ENCODE measurements at regions not wholly inside any gene's neighbourhood (a gene's known extent, or its start where the extent isn't known, plus 50 kb on each side); places are given as distances from the start of the nearest gene placed in this dataset.

DNA sequence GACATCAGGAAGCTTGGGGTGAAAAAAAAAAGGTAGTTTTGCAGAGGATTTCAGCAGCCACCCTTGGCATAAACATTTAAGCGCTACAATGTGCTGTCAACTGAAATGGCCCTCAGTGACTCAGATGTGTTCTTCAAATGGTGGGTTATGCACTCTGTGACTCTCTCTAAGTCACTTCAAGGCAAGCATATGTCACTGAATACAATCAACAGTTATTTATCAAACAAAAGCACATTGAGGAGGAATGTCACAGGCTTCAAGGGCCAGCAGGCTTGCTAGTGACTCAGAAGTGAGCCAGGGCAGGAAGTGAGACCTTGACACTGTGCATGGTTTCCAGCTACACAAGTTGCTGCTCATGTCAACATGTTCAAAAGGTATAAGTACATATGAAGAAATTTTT lies 523.7 kb upstream of the HTR2A start:
- intact Hi-C loops (cut with micrococcal nuclease) = no loop called here
- H3K4me3 Mint-ChIP-seq = no peak overlapping the region
- H3K36me3 Mint-ChIP-seq (ENCODE audit: low read depth) = no peaks in the 10 kb centered on the region
- no peaks in the 10 kb centered on the region for H3K9me3 Mint-ChIP-seq
- no peaks in the 10 kb centered on the region for H3K27me3 Mint-ChIP-seq
- ATAC-seq (no peak), DNase-seq (no peak)
- ChIA-PET POLR2A (no interaction called here), CTCF (no interaction called here)
- TF ChIP-seq, protein P1, sequence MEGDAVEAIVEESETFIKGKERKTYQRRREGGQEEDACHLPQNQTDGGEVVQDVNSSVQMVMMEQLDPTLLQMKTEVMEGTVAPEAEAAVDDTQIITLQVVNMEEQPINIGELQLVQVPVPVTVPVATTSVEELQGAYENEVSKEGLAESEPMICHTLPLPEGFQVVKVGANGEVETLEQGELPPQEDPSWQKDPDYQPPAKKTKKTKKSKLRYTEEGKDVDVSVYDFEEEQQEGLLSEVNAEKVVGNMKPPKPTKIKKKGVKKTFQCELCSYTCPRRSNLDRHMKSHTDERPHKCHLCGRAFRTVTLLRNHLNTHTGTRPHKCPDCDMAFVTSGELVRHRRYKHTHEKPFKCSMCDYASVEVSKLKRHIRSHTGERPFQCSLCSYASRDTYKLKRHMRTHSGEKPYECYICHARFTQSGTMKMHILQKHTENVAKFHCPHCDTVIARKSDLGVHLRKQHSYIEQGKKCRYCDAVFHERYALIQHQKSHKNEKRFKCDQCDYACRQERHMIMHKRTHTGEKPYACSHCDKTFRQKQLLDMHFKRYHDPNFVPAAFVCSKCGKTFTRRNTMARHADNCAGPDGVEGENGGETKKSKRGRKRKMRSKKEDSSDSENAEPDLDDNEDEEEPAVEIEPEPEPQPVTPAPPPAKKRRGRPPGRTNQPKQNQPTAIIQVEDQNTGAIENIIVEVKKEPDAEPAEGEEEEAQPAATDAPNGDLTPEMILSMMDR (IDR thresholded peaks at IDR 0.05) = no peak
- H3K27ac Mint-ChIP-seq = no peak overlapping the region
- H3K4me1 Mint-ChIP-seq (ENCODE audit: low read depth) = no peaks in the 10 kb centered on the region

DNA sequence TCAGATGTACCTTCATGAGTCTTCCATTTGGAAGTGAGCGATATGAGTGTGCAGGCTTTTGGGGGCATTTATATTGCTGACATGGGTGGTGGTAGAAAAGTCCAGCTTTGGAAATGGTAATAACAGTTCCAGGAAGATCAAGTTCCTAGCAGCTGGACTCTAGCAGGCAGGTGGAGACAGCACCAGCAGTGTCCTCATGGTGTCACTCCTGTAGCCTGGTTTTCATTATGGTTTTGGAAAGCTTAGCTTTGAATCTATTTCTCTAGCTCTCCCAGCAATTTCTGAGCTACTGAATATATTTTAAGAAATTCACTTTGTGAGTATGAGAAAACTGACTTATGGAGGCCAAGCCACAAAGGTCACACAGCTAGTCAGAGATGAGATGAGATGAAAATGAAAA lies 523.2 kb upstream of the HTR2A start:
- H3K27me3 Mint-ChIP-seq = no peaks in the 10 kb centered on the region
- H3K27ac Mint-ChIP-seq = no peak overlapping the region
- H3K36me3 Mint-ChIP-seq (ENCODE audit: low read depth) = no peaks in the 10 kb centered on the region
- H3K9me3 Mint-ChIP-seq = no peaks in the 10 kb centered on the region
- TF ChIP-seq, protein P1 (IDR thresholded peaks at IDR 0.05) = no peak
- no peak overlapping the region for H3K4me3 Mint-ChIP-seq
- DNase-seq (no peak), ATAC-seq (no peak)
- no peaks in the 10 kb centered on the region for H3K4me1 Mint-ChIP-seq (ENCODE audit: low read depth)
- POLR2A ChIA-PET = interaction anchor here (0.6 kb wide), 1 partner anchor 188 kb away, joined by 4 read pairs; no protein-coding TSS in a partner anchor
- CTCF ChIA-PET = no interaction called here
- intact Hi-C loops (cut with micrococcal nuclease) = no loop called here

DNA sequence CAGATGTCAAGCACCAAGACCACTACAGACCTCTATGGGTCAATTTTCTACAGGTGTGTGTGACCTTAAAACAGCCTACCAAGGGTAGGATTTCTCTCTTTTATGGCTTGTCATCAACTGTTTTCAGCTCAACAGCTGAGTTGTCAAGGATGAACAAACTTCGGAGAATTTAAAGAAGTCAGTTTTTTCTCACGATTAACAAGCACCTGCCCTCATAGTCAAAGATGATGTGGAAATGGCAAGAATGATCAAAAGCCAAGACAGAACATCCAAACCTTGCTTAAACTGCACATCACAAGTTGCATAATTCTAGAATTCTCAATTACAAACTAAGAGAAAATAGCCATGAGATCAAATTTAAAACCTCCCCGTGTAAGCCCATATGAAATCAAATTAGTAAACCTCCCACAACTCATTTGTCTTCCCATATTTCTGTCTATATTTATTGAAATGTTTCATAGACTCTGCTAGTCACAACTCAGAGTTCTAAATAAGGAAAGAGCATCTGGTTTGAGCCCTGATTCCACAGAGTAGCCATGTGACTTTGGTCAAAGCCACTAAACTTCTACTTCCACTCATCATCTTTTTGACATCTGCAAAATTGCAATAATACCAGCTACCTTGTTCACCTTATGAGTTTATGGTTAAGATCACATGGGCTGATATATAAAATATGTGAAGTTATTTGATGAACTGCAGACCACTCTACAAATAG lies 521.5 kb upstream of the HTR2A start:
- intact Hi-C loops (cut with micrococcal nuclease) = no loop called here
- Mint-ChIP-seq H3K27ac (no peak overlapping the region), H3K27me3 (no peaks in the 10 kb centered on the region), H3K36me3 (ENCODE audit: low read depth) (no peaks in the 10 kb centered on the region), H3K9me3 (no peaks in the 10 kb centered on the region), H3K4me1 (ENCODE audit: low read depth) (no peaks in the 10 kb centered on the region), H3K4me3 (no peak overlapping the region)
- no peak for ATAC-seq
- ChIA-PET CTCF (no interaction called here), POLR2A (no interaction called here)
- TF ChIP-seq, protein P1 (IDR thresholded peaks at IDR 0.05) = no peak
- DNase-seq = no peak

DNA sequence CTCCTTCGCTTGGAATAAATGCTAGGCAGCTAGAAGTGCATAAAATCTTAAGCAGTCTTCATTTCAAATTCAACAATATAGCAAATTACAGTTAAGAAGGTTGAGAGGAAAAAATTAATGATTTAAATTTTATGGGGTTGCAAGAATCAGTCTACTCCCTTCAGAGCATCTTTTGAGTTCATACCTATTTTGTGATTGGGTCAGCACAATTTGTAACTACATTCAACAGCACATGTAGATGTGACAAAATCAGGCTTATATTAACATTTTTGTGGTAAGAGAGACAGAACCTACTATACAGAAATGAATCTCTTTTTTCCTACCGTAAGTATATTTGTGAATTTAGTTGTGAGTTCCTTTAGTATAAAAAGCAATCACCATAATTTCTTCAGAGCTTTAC lies 520.6 kb upstream of the HTR2A start:
- intact Hi-C loops (cut with micrococcal nuclease) = no loop called here
- Mint-ChIP-seq H3K4me3 (no peak overlapping the region), H3K27me3 (no peaks in the 10 kb centered on the region), H3K27ac (no peak overlapping the region), H3K9me3 (no peaks in the 10 kb centered on the region), H3K36me3 (ENCODE audit: low read depth) (no peaks in the 10 kb centered on the region), H3K4me1 (ENCODE audit: low read depth) (no peaks in the 10 kb centered on the region)
- TF ChIP-seq, protein P1 (IDR thresholded peaks at IDR 0.05) = no peak
- DNase-seq (no peak), ATAC-seq (no peak)
- ChIA-PET CTCF (interaction anchor here (1.0 kb wide), 1 partner anchor 9 kb away, joined by 4 read pairs; no protein-coding TSS in a partner anchor), POLR2A (no interaction called here)

DNA sequence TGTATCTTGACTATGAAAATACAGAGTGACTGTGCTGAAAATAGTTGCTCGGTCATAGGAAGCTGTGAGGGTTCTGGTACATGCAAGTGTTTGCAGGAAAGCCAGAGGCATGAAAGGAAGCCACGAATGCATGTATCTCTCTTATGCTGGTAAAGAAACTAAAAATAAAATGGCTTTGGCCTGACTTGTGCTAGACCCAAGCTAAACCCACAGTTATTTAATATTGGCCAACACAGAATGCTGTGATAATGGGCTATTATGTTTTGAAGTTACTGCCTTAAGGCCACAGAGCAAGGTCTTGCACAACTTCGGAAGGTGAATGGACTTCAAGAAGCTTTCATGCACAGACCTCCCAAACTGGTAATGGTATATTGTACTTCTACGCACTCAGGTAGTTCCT lies 518.2 kb upstream of the HTR2A start:
- TF ChIP-seq, protein P1 (IDR thresholded peaks at IDR 0.05) = no peak
- Mint-ChIP-seq H3K4me1 (ENCODE audit: low read depth) (no peaks in the 10 kb centered on the region), H3K27me3 (no peaks in the 10 kb centered on the region), H3K9me3 (no peaks in the 10 kb centered on the region), H3K4me3 (no peak overlapping the region), H3K27ac (no peak overlapping the region), H3K36me3 (ENCODE audit: low read depth) (no peaks in the 10 kb centered on the region)
- intact Hi-C loops (cut with micrococcal nuclease) = no loop called here
- ChIA-PET POLR2A (no interaction called here), CTCF (no interaction called here)
- DNase-seq (no peak), ATAC-seq (no peak)
